ENCODE measurements at regions not wholly inside any gene's neighbourhood (a gene's known extent, or its start where the extent isn't known, plus 50 kb on each side); places are given as distances from the start of the nearest gene placed in this dataset.

DNA sequence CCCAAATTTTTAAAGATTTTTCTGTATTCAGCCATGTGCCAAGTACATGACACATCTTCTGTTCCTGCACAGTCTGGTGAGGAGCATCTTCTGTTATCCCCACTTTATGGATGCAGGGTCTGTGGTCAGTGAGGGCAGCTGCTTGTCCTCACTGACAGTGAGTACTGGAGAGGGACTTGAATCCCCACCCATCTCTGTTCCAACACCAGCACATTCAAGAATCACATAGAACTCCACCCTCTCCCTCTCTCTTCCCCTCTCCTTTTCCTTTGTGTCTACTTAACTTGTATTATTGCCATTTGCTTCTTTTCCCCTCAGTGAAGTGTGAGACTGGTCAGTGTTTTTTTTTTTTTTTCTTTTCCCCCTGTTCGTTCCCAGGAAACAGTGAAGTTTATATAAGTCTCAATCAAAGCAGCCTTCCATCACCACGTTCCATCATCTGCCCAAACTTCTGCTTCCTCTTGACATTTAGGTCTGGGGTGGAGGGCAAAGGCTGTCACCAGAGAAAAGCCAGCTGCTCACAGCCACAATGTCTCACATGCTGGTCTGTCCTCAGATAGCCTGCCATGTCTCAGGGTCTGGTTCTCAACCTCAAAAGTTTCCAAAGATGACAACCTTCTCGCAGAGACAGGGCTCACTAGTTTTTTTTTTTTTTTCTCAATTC is 110.0 kb upstream of the SSTR4 start:
- Histone ChIP-seq H3K79me2 (ENCODE audit: control insufficient read depth, insufficient read depth, low read length) (no peaks in the 10 kb centered on the region), H3K9ac (ENCODE audit: insufficient read depth in 1 of 2, low read depth in 2 of 2, low read length in 2 of 2) (peak overlapping the region in 1 of 2 experiments; percentile 35; a peak in 1 of 4 replicates), H3K27ac (ENCODE audit: extremely low read depth, low read depth, low read length) (peak overlapping the region; percentile 57; the same call in 1 of the 3 replicates), H2AFZ (ENCODE audit: low read depth, low read length) (peak overlapping the region; percentile 64), H3K27me3 (ENCODE audit: control insufficient read depth in 2 of 2, insufficient read depth in 2 of 2, low read length in 2 of 2) (no peaks in the 10 kb centered on the region), H3K36me3 (ENCODE audit: control insufficient read depth, insufficient read depth, low read length) (no peaks in the 10 kb centered on the region), H3K9me3 (replicated peaks; ENCODE audit: control insufficient read depth, insufficient read depth, low read depth, low read length) (no peaks in the 10 kb centered on the region), H3K4me1 (replicated peaks in 1 of 2; ENCODE audit: control insufficient read depth in 2 of 2, insufficient read depth in 2 of 2, low read length in 2 of 2) (peaks cover 6 to 73% of the 10 kb centered on the region in 2 experiments; a peak in 4 of 5 replicates), H3K4me2 (ENCODE audit: insufficient read depth, low read length) (no peak overlapping the region), H3K4me3 (no peak overlapping the region), H4K20me1 (replicated peaks; ENCODE audit: control insufficient read depth, insufficient read depth, low read length) (no peaks in the 10 kb centered on the region), H3K9me1 (ENCODE audit: control insufficient read depth, insufficient read depth, low read length) (no peaks in the 10 kb centered on the region)
- FAIRE-seq (no peak), ATAC-seq (peak; percentile 17; the same call in 2 of the 3 replicates), DNase-seq (ENCODE audit: extremely low read depth in 1 of 4, low spot score in 3 of 4) (no peak)
- in situ Hi-C loops (cut with MboI) = no loop called here
- ChIA-PET CTCF (ENCODE audit: low intra/inter-chr PET ratio) (no interaction called here), POLR2A (no interaction called here)
- intact Hi-C loops (cut with micrococcal nuclease) = no loop called here
- WGBS (ENCODE audit: insufficient coverage, low coverage, missing lambda C conversion rate) = 53% methylated on average over 3 of the region's 3 CpGs
- BruUV-seq (replicated peaks) = no TSS peak
- TF ChIP-seq NFIC (IDR thresholded peaks at IDR 0.05) = no peak
- no peak for TF ChIP-seq CEBPG (CRISPR knock-in tag; IDR thresholded peaks at IDR 0.05)
- TF ChIP-seq CEBPG (tag; conservative IDR thresholded peaks at IDR 0.05 in 1 of 2, IDR thresholded peaks at IDR 0.05 in 1 of 2) = no peak
- TF ChIP-seq RCOR1 (IDR thresholded peaks at IDR 0.05; ENCODE audit: borderline replicate concordance in 1 of 2, low read depth in 2 of 2, low read length in 2 of 2) = no peak
- TF ChIP-seq, protein P1, sequence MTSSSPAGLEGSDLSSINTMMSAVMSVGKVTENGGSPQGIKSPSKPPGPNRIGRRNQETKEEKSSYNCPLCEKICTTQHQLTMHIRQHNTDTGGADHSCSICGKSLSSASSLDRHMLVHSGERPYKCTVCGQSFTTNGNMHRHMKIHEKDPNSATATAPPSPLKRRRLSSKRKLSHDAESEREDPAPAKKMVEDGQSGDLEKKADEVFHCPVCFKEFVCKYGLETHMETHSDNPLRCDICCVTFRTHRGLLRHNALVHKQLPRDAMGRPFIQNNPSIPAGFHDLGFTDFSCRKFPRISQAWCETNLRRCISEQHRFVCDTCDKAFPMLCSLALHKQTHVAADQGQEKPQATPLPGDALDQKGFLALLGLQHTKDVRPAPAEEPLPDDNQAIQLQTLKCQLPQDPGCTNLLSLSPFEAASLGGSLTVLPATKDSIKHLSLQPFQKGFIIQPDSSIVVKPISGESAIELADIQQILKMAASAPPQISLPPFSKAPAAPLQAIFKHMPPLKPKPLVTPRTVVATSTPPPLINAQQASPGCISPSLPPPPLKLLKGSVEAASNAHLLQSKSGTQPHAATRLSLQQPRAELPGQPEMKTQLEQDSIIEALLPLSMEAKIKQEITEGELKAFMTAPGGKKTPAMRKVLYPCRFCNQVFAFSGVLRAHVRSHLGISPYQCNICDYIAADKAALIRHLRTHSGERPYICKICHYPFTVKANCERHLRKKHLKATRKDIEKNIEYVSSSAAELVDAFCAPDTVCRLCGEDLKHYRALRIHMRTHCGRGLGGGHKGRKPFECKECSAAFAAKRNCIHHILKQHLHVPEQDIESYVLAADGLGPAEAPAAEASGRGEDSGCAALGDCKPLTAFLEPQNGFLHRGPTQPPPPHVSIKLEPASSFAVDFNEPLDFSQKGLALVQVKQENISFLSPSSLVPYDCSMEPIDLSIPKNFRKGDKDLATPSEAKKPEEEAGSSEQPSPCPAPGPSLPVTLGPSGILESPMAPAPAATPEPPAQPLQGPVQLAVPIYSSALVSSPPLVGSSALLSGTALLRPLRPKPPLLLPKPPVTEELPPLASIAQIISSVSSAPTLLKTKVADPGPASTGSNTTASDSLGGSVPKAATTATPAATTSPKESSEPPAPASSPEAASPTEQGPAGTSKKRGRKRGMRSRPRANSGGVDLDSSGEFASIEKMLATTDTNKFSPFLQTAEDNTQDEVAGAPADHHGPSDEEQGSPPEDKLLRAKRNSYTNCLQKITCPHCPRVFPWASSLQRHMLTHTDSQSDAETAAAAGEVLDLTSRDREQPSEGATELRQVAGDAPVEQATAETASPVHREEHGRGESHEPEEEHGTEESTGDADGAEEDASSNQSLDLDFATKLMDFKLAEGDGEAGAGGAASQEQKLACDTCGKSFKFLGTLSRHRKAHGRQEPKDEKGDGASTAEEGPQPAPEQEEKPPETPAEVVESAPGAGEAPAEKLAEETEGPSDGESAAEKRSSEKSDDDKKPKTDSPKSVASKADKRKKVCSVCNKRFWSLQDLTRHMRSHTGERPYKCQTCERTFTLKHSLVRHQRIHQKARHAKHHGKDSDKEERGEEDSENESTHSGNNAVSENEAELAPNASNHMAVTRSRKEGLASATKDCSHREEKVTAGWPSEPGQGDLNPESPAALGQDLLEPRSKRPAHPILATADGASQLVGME (CRISPR knock-in tag; IDR thresholded peaks at IDR 0.05) = no peak
- no peak for TF ChIP-seq ZZZ3 (IDR thresholded peaks at IDR 0.05)
- no peak for TF ChIP-seq CHAMP1 (IDR thresholded peaks at IDR 0.05)
- no peak for TF ChIP-seq POLR2B (IDR thresholded peaks at IDR 0.05; ENCODE audit: low read depth, partially characterized antibody)
- no peak for TF ChIP-seq CTBP1 (IDR thresholded peaks at IDR 0.05; ENCODE audit: borderline replicate concordance)
- TF ChIP-seq MYNN (IDR thresholded peaks at IDR 0.05) = no peak
- no peak for TF ChIP-seq MYNN (CRISPR knock-in tag; IDR thresholded peaks at IDR 0.05)
- TF ChIP-seq BMI1 (IDR thresholded peaks at IDR 0.05; ENCODE audit: low read length) = no peak
- no peak for TF ChIP-seq PKNOX1 (IDR thresholded peaks at IDR 0.05)
- no peak for TF ChIP-seq SPI1 (IDR thresholded peaks at IDR 0.05; ENCODE audit: borderline replicate concordance, low read depth, low read length)
- TF ChIP-seq CREB1 (IDR thresholded peaks at IDR 0.05) = no peak
- no peak for TF ChIP-seq CREB1 (CRISPR knock-in tag; IDR thresholded peaks at IDR 0.05)

Measured in K562 (cell line).